Brain microvascular endothelial cell (primary cell): ENCODE measurements at regions not wholly inside any gene's neighbourhood (a gene's known extent, or its start where the extent isn't known, plus 50 kb on each side); places are given as distances from the start of the nearest gene placed in this dataset.

Experiments
- DNase-seq: peaks from one replicate; pipeline ENCODE4 v3.0.0-alpha.2; 2020
- H3K27ac ChIP-seq: fragments of 250-450 bp; sonication (Bioruptor Pico); 2 replicates; pipeline ENCODE4 v1.5.1; 2020; ENCODE audit warnings: mild to moderate bottlenecking, moderate library complexity
- H3K27me3 ChIP-seq: fragments of 250-450 bp; sonication (Bioruptor Pico); replicated peaks from 2 replicates; pipeline ENCODE4 v1.5.1; 2020; ENCODE audit warnings: mild to moderate bottlenecking
- H3K36me3 ChIP-seq: fragments of 250-450 bp; sonication (Bioruptor Pico); replicated peaks from 2 replicates; pipeline ENCODE4 v1.5.1; 2020; ENCODE audit warnings: mild to moderate bottlenecking
- H3K4me3 ChIP-seq: 2 replicates; pipeline ENCODE4 v1.5.1; 2011; ENCODE audit warnings: low read depth, mild to moderate bottlenecking, control low read depth, low read length, moderate library complexity
- CTCF ChIP-seq: IDR thresholded peaks from 2 replicates; pipeline ENCODE4 v1.5.1; 2011; ENCODE audit warnings: low read depth, mild to moderate bottlenecking, moderate library complexity, low read length, control low read depth, inconsistent platforms; ENCODE audit errors: missing control alignments
- in situ Hi-C: cut with HindIII; loops from 2 replicates; pipeline ENCODE4 v1.10.0; 2017; ENCODE audit warnings: low sequenced_read_pairs, low pct_ligation_motif_present

GRCh38 chr22:47623763-47624148 is 861.3 kb downstream of the TBC1D22A start:
- DNase-seq, result no peak
- no peak overlapping the region for H3K27ac ChIP-seq
- TF ChIP-seq CTCF, result no peak
- H3K36me3 ChIP-seq, result no peaks in the 10 kb centered on the region
- in situ Hi-C loops, result no loop called here
- H3K4me3 ChIP-seq, result no peak overlapping the region
- H3K27me3 ChIP-seq, result no peaks in the 10 kb centered on the region

DNA sequence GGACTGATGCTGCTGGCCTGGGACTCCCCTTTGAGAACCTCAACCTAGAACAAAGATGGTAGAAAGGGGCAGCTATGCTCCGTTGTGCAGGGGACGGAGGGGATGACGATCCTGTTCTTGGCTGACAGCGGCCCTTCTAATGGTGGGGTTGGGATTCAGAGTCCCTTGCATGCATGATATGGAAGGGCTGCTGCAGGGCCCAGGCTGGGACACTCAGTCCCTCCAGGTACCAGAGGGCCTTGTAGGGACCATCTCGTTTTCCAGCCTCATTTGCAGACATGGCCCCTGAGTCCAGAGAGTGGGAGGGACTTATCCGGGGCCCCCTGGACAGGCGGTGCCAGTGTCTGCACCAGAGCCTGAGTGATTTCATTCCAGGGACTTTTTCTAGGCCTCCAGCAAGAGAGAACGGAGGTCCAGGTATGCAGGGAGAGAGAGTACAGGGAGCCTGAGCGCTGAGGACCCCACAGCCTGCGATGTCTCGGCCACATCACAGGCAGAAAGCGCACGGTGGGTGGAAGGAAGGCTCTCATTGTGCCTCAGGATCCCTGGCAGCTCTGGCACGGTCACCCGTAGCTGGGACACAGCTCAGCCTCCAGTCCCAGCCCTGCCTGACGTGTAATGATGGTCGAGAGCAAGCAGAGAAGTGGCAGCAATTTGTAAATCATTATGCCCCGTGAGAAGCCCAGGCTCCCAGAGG is 860.8 kb downstream of the TBC1D22A start:
- no peak for TF ChIP-seq CTCF
- no peaks in the 10 kb centered on the region for H3K36me3 ChIP-seq
- H3K27me3 ChIP-seq, result no peaks in the 10 kb centered on the region
- no peak overlapping the region for H3K4me3 ChIP-seq
- no peak overlapping the region for H3K27ac ChIP-seq
- DNase-seq, result no peak
- in situ Hi-C loops, result no loop called here

DNA sequence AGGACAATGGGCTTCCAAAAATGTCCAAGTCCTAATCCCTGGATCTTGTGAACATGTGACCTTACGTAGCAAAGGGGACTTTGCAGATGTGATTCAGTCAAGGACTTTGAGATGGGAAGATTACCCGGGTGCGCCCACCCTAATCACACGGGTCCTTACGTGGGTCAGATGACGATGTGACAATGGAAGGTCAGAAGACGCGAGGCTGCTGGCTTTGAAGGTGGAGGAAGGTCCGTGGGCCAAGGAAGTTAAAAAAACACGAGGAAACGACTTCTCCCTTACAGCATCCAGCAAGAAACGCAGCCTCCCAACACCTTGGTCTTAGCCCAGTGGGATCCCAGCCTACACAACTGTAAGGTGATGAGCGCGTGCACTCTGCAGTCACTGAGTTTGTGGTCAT is 860.1 kb downstream of the TBC1D22A start:
- Histone ChIP-seq H3K36me3 (no peaks in the 10 kb centered on the region), H3K4me3 (no peak overlapping the region), H3K27ac (no peak overlapping the region), H3K27me3 (no peaks in the 10 kb centered on the region)
- no peak for DNase-seq
- in situ Hi-C loops, result no loop called here
- TF ChIP-seq CTCF, result no peak

- Histone ChIP-seq H3K36me3 (no peaks in the 10 kb centered on the region), H3K27me3 (no peaks in the 10 kb centered on the region), H3K27ac (no peak overlapping the region), H3K4me3 (no peak overlapping the region)
- TF ChIP-seq CTCF, result no peak
- DNase-seq, result no peak
- in situ Hi-C loops, result no loop called here
Measured at GRCh38 chr22:47621253-47621652, 858.8 kb downstream of the TBC1D22A start.

DNA sequence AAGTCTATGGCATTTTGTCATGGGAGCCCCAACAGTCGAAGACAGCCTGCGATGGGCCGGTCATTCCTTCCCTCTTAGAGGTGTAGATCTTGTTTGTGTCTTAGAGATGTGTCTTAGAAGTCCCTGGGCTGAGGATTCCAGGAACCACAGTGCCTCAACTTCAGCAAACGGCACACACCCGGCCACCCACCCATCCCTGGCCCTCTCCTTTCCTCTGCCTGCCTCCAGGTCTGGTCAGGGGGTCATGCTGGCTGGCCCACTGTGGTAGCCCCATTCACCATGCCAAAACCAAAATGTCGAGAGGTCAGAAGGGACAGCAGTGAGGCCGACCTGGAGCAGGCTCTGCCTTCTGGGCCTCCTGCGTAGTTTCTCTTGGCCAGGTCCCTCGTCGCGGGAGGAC is 857.9 kb downstream of the TBC1D22A start:
- no peak for DNase-seq
- no peak overlapping the region for H3K4me3 ChIP-seq
- H3K27ac ChIP-seq, result no peak overlapping the region
- no peak for TF ChIP-seq CTCF
- H3K27me3 ChIP-seq, result no peaks in the 10 kb centered on the region
- H3K36me3 ChIP-seq, result no peaks in the 10 kb centered on the region
- in situ Hi-C loops, result no loop called here

DNA sequence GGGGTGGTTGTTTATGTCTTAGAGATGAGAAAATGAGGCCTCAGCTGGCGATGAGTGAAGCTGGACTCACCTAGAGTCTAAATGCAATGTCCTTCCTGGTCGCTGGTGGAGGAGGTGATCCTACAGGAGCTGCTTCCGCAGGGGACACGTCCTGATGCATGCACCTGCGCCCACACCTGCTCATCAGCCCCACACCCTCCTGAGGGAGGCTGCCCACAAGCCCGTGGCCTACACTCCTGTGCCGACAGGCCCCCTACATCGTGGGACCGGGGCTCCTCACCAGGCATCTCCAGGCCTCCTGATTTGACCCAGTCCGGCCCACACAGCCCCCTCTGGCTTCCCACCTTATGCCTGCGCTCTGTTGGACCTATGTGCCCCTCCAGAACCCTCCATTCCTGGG is 857.2 kb downstream of the TBC1D22A start:
- no peak for TF ChIP-seq CTCF
- no peak overlapping the region for H3K4me3 ChIP-seq
- in situ Hi-C loops, result no loop called here

More for the DNA sequence above, 857.2 kb downstream of the TBC1D22A start:
- no peaks in the 10 kb centered on the region for H3K27me3 ChIP-seq
- DNase-seq, result no peak
- H3K36me3 ChIP-seq, result no peaks in the 10 kb centered on the region
- H3K27ac ChIP-seq, result no peak overlapping the region
